Endodermal cell (in vitro differentiated cells): ENCODE measurements at regions not wholly inside any gene's neighbourhood (a gene's known extent, or its start where the extent isn't known, plus 50 kb on each side); places are given as distances from the start of the nearest gene placed in this dataset.
A peak's percentile ranks its signal among the peaks of the same experiment; 100 is the strongest.

ENCODE experiments used
- DNase-seq: peaks from one replicate; pipeline ENCODE4 v3.0.0-alpha.2; 2017
- H3K27ac ChIP-seq: 2 replicates; pipeline ENCODE4 v1.5.1; 2013; ENCODE audit warnings: mild to moderate bottlenecking, low read depth, low read length, moderate library complexity
- H3K27me3 ChIP-seq: 2 replicates; pipeline ENCODE4 v1.6.1; 2013; ENCODE audit warnings: mild to moderate bottlenecking, low read length, moderate library complexity; ENCODE audit not compliant: insufficient read depth, control insufficient read depth, poor library complexity, severe bottlenecking
- H3K36me3 ChIP-seq: 2 replicates; pipeline ENCODE4 v1.7.0; 2013; ENCODE audit warnings: mild to moderate bottlenecking, low read length, moderate library complexity; ENCODE audit not compliant: control insufficient read depth, insufficient read depth
- H3K4me1 ChIP-seq: one replicate; pipeline ENCODE4 v1.7.0; 2013; ENCODE audit warnings: low read length; ENCODE audit not compliant: control insufficient read depth, insufficient read depth
- H3K4me3 ChIP-seq: 2 replicates; pipeline ENCODE4 v1.5.1; 2013; ENCODE audit warnings: mild to moderate bottlenecking, low read length, moderate library complexity
- H3K9ac ChIP-seq: 2 replicates; pipeline ENCODE4 v1.6.1; 2013; ENCODE audit warnings: mild to moderate bottlenecking, low read length, moderate library complexity; ENCODE audit not compliant: poor library complexity, severe bottlenecking; ENCODE audit errors: extremely low read depth
- H3K9me3 ChIP-seq: 2 replicates; pipeline ENCODE4 v1.6.1; 2013; ENCODE audit warnings: mild to moderate bottlenecking, low read length, moderate library complexity; ENCODE audit not compliant: control insufficient read depth
- H3K27ac Mint-ChIP-seq: 2 replicates; pipeline ENCODE4 v1.8.0; 2020; ENCODE audit warnings: mixed read lengths
- H3K27me3 Mint-ChIP-seq: 2 replicates; pipeline ENCODE4 v1.8.0; 2021; ENCODE audit warnings: mild to moderate bottlenecking, mixed read lengths; ENCODE audit not compliant: insufficient read depth
- H3K36me3 Mint-ChIP-seq: 2 replicates; pipeline ENCODE4 v1.8.0; 2020; ENCODE audit warnings: low read depth, mixed read lengths
- H3K4me1 Mint-ChIP-seq: 2 replicates; pipeline ENCODE4 v1.8.0; 2020; ENCODE audit warnings: mixed read lengths
- H3K4me3 Mint-ChIP-seq: 2 replicates; pipeline ENCODE4 v1.8.0; 2020; ENCODE audit warnings: mild to moderate bottlenecking, moderate library complexity, mixed read lengths
- H3K9me3 Mint-ChIP-seq: 2 replicates; pipeline ENCODE4 v1.8.0; 2020; ENCODE audit warnings: mild to moderate bottlenecking, mixed read lengths
- WGBS, 2 experiments: methylation state at CpG; one replicate each; pipeline versions ENCODE4 v1.1.5 to v1.1.7; 2013; ENCODE audit warnings: missing lambda C conversion rate in 2 of 2, mixed read lengths in 1 of 2; ENCODE audit not compliant: insufficient coverage in 1 of 2, insufficient read length in 1 of 2; 5-methylcytosine and 5-hydroxymethylcytosine counted together
- TF ChIP-seq, protein P1 (sequence below): fragments of 200-600 bp; sonication (generic); conservative IDR thresholded peaks from 2 replicates; pipeline ENCODE4 v1.5.0; 2021; ENCODE audit warnings: antibody characterized with exemption, mild to moderate bottlenecking

- DNase-seq, result peak; percentile 51
- peak overlapping the region; percentile 33 for H3K4me3 Mint-ChIP-seq
- H3K4me1 Mint-ChIP-seq, result peaks cover 26% of the 10 kb centered on the region
- no peaks in the 10 kb centered on the region for H3K36me3 ChIP-seq
- H3K27me3 ChIP-seq, result no peaks in the 10 kb centered on the region
- H3K9ac ChIP-seq, result peak overlapping the region; percentile 13
- WGBS, 2 experiments, result 70 to 100% methylated on average over 1 to 4 of the region's 7 CpGs
- H3K9me3 Mint-ChIP-seq, result peaks cover 47% of the 10 kb centered on the region
- peaks cover 6% of the 10 kb centered on the region for H3K36me3 Mint-ChIP-seq
- H3K27ac Mint-ChIP-seq, result peak overlapping the region; percentile 86
- peaks cover 6% of the 10 kb centered on the region for H3K4me1 ChIP-seq
- H3K9me3 ChIP-seq, result peaks cover 60% of the 10 kb centered on the region
- TF ChIP-seq, protein P1, sequence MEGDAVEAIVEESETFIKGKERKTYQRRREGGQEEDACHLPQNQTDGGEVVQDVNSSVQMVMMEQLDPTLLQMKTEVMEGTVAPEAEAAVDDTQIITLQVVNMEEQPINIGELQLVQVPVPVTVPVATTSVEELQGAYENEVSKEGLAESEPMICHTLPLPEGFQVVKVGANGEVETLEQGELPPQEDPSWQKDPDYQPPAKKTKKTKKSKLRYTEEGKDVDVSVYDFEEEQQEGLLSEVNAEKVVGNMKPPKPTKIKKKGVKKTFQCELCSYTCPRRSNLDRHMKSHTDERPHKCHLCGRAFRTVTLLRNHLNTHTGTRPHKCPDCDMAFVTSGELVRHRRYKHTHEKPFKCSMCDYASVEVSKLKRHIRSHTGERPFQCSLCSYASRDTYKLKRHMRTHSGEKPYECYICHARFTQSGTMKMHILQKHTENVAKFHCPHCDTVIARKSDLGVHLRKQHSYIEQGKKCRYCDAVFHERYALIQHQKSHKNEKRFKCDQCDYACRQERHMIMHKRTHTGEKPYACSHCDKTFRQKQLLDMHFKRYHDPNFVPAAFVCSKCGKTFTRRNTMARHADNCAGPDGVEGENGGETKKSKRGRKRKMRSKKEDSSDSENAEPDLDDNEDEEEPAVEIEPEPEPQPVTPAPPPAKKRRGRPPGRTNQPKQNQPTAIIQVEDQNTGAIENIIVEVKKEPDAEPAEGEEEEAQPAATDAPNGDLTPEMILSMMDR, result no peak
- H3K27ac ChIP-seq, result peak overlapping the region; percentile 54
- peak overlapping the region; percentile 66 for H3K4me3 ChIP-seq
- no peaks in the 10 kb centered on the region for H3K27me3 Mint-ChIP-seq
Measured at GRCh38 chr7:67438198-67438882, 441.7 kb downstream of the TYW1 start.

DNA sequence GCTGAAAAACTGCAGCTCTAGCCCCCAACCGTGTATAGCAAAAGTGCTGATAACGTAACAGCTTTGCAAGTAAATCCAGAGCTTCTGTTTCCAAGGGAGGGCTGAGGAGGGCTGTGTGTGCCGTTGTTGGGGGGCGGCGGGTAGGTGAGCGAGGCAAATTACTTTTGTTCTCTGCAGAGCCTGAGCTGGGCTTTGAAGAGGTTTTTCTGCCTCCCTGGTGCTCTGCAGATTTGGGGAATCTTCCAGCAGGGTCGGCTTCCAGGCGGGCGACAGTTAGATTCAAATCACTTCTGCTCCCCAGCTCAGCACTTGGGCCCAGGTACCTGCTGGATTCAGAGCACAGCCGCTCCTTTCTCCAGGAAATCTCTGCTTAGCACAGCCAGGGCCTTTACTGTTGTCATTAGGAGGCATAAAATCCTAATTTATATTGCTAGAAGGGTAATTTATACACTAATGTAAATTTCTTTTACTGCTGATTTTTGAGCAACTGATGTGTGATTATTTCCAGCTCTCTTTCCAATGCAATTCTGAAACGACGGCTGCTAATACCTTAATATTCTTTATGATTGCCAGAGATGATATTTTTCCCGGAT, 442.4 kb downstream of the TYW1 start:
- peak overlapping the region; percentile 13 for H3K9ac ChIP-seq
- peak; percentile 50 for DNase-seq
- Mint-ChIP-seq H3K4me3 (peak overlapping the region; percentile 33), H3K9me3 (peaks cover 40% of the 10 kb centered on the region), H3K27me3 (no peaks in the 10 kb centered on the region), H3K36me3 (peaks cover 4% of the 10 kb centered on the region), H3K27ac (peak overlapping the region; percentile 86), H3K4me1 (peaks cover 26% of the 10 kb centered on the region)
- peaks cover 6% of the 10 kb centered on the region for H3K4me1 ChIP-seq
- H3K9me3 ChIP-seq, result peaks cover 54% of the 10 kb centered on the region
- peak overlapping the region; percentile 44 for H3K4me3 ChIP-seq
- H3K27ac ChIP-seq, result peak overlapping the region; percentile 54
- WGBS, 2 experiments, result 58 to 80% methylated on average over 2 to 13 of the region's 13 CpGs
- no peaks in the 10 kb centered on the region for H3K27me3 ChIP-seq
- TF ChIP-seq, protein P1, result no peak
- H3K36me3 ChIP-seq, result no peaks in the 10 kb centered on the region

DNA sequence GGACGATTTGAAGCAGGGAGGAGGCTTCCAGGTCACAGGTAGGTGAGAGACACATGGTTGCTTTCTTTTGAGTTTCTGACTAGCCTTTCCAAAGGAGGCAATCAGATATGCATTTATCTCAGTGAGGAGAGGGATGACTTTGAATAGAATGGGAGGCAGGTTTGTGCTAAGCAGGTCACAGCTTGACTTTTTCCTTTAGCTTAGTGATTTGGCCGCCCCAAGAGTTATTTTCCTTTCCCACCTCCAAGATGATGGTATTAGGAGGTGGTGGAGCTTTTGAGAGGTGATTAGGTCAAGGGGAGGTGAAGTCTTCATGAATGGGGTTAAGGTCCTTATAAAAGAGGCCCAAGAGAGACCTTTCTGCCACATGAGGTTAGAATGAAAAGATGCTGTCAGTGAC, 443.7 kb downstream of the TYW1 start:
- TF ChIP-seq, protein P1, result no peak
- Histone ChIP-seq H3K9me3 (peaks cover 48% of the 10 kb centered on the region), H3K4me1 (peaks cover 6% of the 10 kb centered on the region), H3K9ac (no peak overlapping the region), H3K27me3 (no peaks in the 10 kb centered on the region), H3K27ac (no peak overlapping the region), H3K4me3 (no peak overlapping the region), H3K36me3 (no peaks in the 10 kb centered on the region)
- Mint-ChIP-seq H3K9me3 (peaks cover 35% of the 10 kb centered on the region), H3K27me3 (no peaks in the 10 kb centered on the region), H3K36me3 (peaks cover 4% of the 10 kb centered on the region), H3K4me1 (peaks cover 26% of the 10 kb centered on the region), H3K4me3 (no peak overlapping the region), H3K27ac (peak overlapping the region; percentile 86)
- 27 to 57% methylated on average over 1 to 2 of the region's 2 CpGs for WGBS, 2 experiments
- DNase-seq, result peak; percentile 61
